Prostate gland (tissue), 2 donors: ENCODE measurements at regions not wholly inside any gene's neighbourhood (a gene's known extent, or its start where the extent isn't known, plus 50 kb on each side); places are given as distances from the start of the nearest gene placed in this dataset.

Experiments
- CTCF ChIP-seq, 4 experiments: fragments of 200-600 bp in 2 of 4; fragments of 450-650 bp in 2 of 4; sonication (generic) in 2 of 4; IDR thresholded peaks; 1 replicate in 3 of 4; 2 replicates in 1 of 4; pipeline ENCODE4 v1.5.1; 2016 to 2019; ENCODE audit warnings: antibody characterized with exemption in 4 of 4, mild to moderate bottlenecking in 2 of 4, moderate library complexity in 2 of 4
- POLR2A ChIP-seq: fragments of 450-650 bp; IDR thresholded peaks from one replicate; pipeline ENCODE4 v1.6.1; 2016; ENCODE audit warnings: antibody characterized with exemption, mild to moderate bottlenecking
- POLR2AphosphoS5 ChIP-seq: sonication (generic); formaldehyde crosslinking; IDR thresholded peaks from one replicate; pipeline ENCODE4 v1.6.1; 2017; ENCODE audit warnings: antibody characterized with exemption

GRCh38 chr5:158200619-158201018 lies 341.7 kb upstream of the CLINT1 start:
- TF ChIP-seq CTCF (IDR thresholded peaks at IDR 0.05): no peak
- TF ChIP-seq POLR2AphosphoS5: no peak
- TF ChIP-seq POLR2A: no peak
